Prostate gland (tissue), 2 donors: ENCODE measurements at regions not wholly inside any gene's neighbourhood (a gene's known extent, or its start where the extent isn't known, plus 50 kb on each side); places are given as distances from the start of the nearest gene placed in this dataset.

Experiments used
- CTCF ChIP-seq, 4 experiments: fragments of 200-600 bp in 2 of 4; fragments of 450-650 bp in 2 of 4; sonication (generic) in 2 of 4; IDR thresholded peaks; 1 replicate in 3 of 4; 2 replicates in 1 of 4; pipeline ENCODE4 v1.5.1; 2016 to 2019; ENCODE audit warnings: antibody characterized with exemption in 4 of 4, mild to moderate bottlenecking in 2 of 4, moderate library complexity in 2 of 4
- POLR2A ChIP-seq: fragments of 450-650 bp; IDR thresholded peaks from one replicate; pipeline ENCODE4 v1.6.1; 2016; ENCODE audit warnings: antibody characterized with exemption, mild to moderate bottlenecking
- POLR2AphosphoS5 ChIP-seq: sonication (generic); formaldehyde crosslinking; IDR thresholded peaks from one replicate; pipeline ENCODE4 v1.6.1; 2017; ENCODE audit warnings: antibody characterized with exemption

- TF ChIP-seq POLR2A: no peak
- TF ChIP-seq CTCF (IDR thresholded peaks at IDR 0.05): no peak
- no peak for TF ChIP-seq POLR2AphosphoS5
Measured at GRCh38 chr2:241943209-241943850, 73.8 kb downstream of the RTP5 start.
